Neural cell (in vitro differentiated cells): ENCODE measurements at regions not wholly inside any gene's neighbourhood (a gene's known extent, or its start where the extent isn't known, plus 50 kb on each side); places are given as distances from the start of the nearest gene placed in this dataset.

Experiments
- H2AFZ ChIP-seq: fragments of 200-600, 300-800 bp; sonication (generic), shearing (Covaris generic); 2 replicates; pipeline ENCODE4 v1.6.0; 2014; ENCODE audit warnings: low read depth, mild to moderate bottlenecking, antibody characterized with exemption, low read length, moderate library complexity
- H3F3A ChIP-seq: fragments of 200-600 bp; shearing (Covaris generic); 2 replicates; pipeline ENCODE4 v1.6.1; 2016; ENCODE audit warnings: mild to moderate bottlenecking, moderate library complexity, mixed read lengths, antibody characterized with exemption, low read length; ENCODE audit not compliant: insufficient read depth, poor library complexity, severe bottlenecking
- H3K27ac ChIP-seq: fragments of 200-600, 300-800 bp; sonication (generic), shearing (Covaris generic); 2 replicates; pipeline ENCODE4 v1.5.1; 2014; ENCODE audit warnings: mild to moderate bottlenecking, low read length, moderate library complexity
- H3K27me3 ChIP-seq: fragments of 300-800, 200-600 bp; sonication (generic), shearing (Covaris generic); 2 replicates; pipeline ENCODE4 v1.6.0; 2014; ENCODE audit warnings: mild to moderate bottlenecking, low read depth, low read length, moderate library complexity; ENCODE audit not compliant: insufficient read depth
- H3K36me3 ChIP-seq: fragments of 300-800, 200-600 bp; sonication (generic), shearing (Covaris generic); 2 replicates; pipeline ENCODE4 v1.5.1; 2014; ENCODE audit warnings: mild to moderate bottlenecking, antibody characterized with exemption, low read length, moderate library complexity; ENCODE audit not compliant: insufficient read depth
- H3K4me2 ChIP-seq: fragments of 300-800, 200-600 bp; sonication (generic), shearing (Covaris generic); 2 replicates; pipeline ENCODE4 v1.6.0; 2014; ENCODE audit warnings: mild to moderate bottlenecking, low read length
- H3K4me3 ChIP-seq: fragments of 300-800, 200-600 bp; sonication (generic), shearing (Covaris generic); 2 replicates; pipeline ENCODE4 v1.5.1; 2014; ENCODE audit warnings: mild to moderate bottlenecking, low read length, moderate library complexity
- H3K79me2 ChIP-seq: fragments of 200-600 bp; shearing (Covaris generic); replicated peaks from 2 replicates; pipeline ENCODE4 v1.6.0; 2014; ENCODE audit warnings: mild to moderate bottlenecking, low read length, moderate library complexity; ENCODE audit not compliant: insufficient read depth
- H3K9ac ChIP-seq: fragments of 300-800, 200-600 bp; sonication (generic), shearing (Covaris generic); 2 replicates; pipeline ENCODE4 v1.6.1; 2016; ENCODE audit warnings: mild to moderate bottlenecking, low read length, mixed read lengths
- H3K9me2 ChIP-seq: fragments of 200-600 bp; shearing (Covaris generic); 2 replicates; pipeline ENCODE4 v1.6.1; 2016; ENCODE audit warnings: mild to moderate bottlenecking, low read length, mixed read lengths; ENCODE audit not compliant: insufficient read depth
- H3K9me3 ChIP-seq: fragments of 200-600, 300-800 bp; sonication (generic), shearing (Covaris generic); 2 replicates; pipeline ENCODE4 v1.6.1; 2016; ENCODE audit warnings: mild to moderate bottlenecking, mixed run types, low read length, moderate library complexity, mixed read lengths
- H4K20me1 ChIP-seq: fragments of 200-600 bp; shearing (Covaris generic); 2 replicates; pipeline ENCODE4 v1.6.1; 2016; ENCODE audit warnings: mild to moderate bottlenecking, mixed run types; ENCODE audit not compliant: insufficient read depth
- CTCF ChIP-seq: fragments of 450-650 bp; IDR thresholded peaks from 2 replicates; pipeline ENCODE4 v1.5.1; 2014; ENCODE audit warnings: antibody characterized with exemption, mild to moderate bottlenecking, moderate library complexity; ENCODE audit not compliant: poor library complexity, severe bottlenecking
- EP300 ChIP-seq: fragments of 450-650 bp; conservative IDR thresholded peaks from 2 replicates; pipeline ENCODE4 v1.6.1; 2014; ENCODE audit warnings: antibody characterized with exemption, mild to moderate bottlenecking, moderate library complexity; ENCODE audit not compliant: poor library complexity, severe bottlenecking
- EZH2 ChIP-seq: fragments of 200-600, 300-800 bp; shearing (Covaris generic), sonication (generic); IDR thresholded peaks from 2 replicates; pipeline ENCODE4 v1.6.1; 2014; ENCODE audit warnings: antibody characterized with exemption, low read length, borderline replicate concordance, mild to moderate bottlenecking; ENCODE audit not compliant: insufficient read depth, poor library complexity, severe bottlenecking
- MXI1 ChIP-seq: fragments of 450-650 bp; conservative IDR thresholded peaks from 2 replicates; pipeline ENCODE4 v1.6.1; 2014; ENCODE audit warnings: antibody characterized with exemption, mild to moderate bottlenecking; ENCODE audit not compliant: poor library complexity, severe bottlenecking
- POLR2AphosphoS5 ChIP-seq: IDR thresholded peaks from 2 replicates; pipeline ENCODE4 v1.6.1; 2012
- RAD21 ChIP-seq: fragments of 450-650 bp; conservative IDR thresholded peaks from 2 replicates; pipeline ENCODE4 v1.6.1; 2014; ENCODE audit warnings: antibody characterized with exemption, mild to moderate bottlenecking, moderate library complexity
- SMC3 ChIP-seq: fragments of 450-650 bp; conservative IDR thresholded peaks from 2 replicates; pipeline ENCODE4 v1.6.1; 2014; ENCODE audit warnings: antibody characterized with exemption, mild to moderate bottlenecking, moderate library complexity; ENCODE audit not compliant: poor library complexity
- TAF1 ChIP-seq: IDR thresholded peaks from 2 replicates; pipeline ENCODE4 v1.6.1; 2012; ENCODE audit warnings: low read depth
- TF ChIP-seq, protein P1 (sequence below): IDR thresholded peaks from 2 replicates; pipeline ENCODE4 v1.6.1; 2012; ENCODE audit warnings: borderline replicate concordance

DNA sequence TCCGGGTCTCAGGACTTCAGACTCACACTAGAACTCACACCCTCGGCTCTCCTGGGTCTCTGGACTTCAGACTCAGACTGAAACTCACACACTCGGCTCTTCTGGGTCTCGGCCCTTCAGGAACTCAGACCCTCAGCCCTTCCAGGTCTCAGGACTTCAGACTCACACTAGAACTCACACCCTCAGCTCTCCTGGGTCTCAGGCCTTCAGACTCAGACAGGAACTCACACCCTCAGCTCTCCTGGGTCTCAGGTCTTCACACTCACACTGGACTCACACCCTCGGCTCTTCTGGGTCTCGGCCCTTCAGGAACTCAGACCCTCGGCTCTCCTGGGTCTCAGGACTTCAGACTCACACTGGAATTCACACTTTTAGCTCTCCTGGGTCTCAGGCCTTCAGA is 137.3 kb downstream of the CRLF2 start:
- H2AFZ ChIP-seq: no peak overlapping the region
- no peaks in the 10 kb centered on the region for H3K79me2 ChIP-seq
- H3K36me3 ChIP-seq: no peaks in the 10 kb centered on the region
- no peaks in the 10 kb centered on the region for H3K9me3 ChIP-seq
- H3K9ac ChIP-seq: no peak overlapping the region
- no peaks in the 10 kb centered on the region for H4K20me1 ChIP-seq
- no peak overlapping the region for H3K27ac ChIP-seq
- H3K27me3 ChIP-seq: no peaks in the 10 kb centered on the region
- H3F3A ChIP-seq: no peaks in the 10 kb centered on the region
- no peaks in the 10 kb centered on the region for H3K9me2 ChIP-seq
- TF ChIP-seq CTCF (no peak), EZH2 (no peak), EP300 (no peak), RAD21 (no peak), SMC3 (no peak), TAF1 (no peak), MXI1 (no peak)
- TF ChIP-seq, protein P1, sequence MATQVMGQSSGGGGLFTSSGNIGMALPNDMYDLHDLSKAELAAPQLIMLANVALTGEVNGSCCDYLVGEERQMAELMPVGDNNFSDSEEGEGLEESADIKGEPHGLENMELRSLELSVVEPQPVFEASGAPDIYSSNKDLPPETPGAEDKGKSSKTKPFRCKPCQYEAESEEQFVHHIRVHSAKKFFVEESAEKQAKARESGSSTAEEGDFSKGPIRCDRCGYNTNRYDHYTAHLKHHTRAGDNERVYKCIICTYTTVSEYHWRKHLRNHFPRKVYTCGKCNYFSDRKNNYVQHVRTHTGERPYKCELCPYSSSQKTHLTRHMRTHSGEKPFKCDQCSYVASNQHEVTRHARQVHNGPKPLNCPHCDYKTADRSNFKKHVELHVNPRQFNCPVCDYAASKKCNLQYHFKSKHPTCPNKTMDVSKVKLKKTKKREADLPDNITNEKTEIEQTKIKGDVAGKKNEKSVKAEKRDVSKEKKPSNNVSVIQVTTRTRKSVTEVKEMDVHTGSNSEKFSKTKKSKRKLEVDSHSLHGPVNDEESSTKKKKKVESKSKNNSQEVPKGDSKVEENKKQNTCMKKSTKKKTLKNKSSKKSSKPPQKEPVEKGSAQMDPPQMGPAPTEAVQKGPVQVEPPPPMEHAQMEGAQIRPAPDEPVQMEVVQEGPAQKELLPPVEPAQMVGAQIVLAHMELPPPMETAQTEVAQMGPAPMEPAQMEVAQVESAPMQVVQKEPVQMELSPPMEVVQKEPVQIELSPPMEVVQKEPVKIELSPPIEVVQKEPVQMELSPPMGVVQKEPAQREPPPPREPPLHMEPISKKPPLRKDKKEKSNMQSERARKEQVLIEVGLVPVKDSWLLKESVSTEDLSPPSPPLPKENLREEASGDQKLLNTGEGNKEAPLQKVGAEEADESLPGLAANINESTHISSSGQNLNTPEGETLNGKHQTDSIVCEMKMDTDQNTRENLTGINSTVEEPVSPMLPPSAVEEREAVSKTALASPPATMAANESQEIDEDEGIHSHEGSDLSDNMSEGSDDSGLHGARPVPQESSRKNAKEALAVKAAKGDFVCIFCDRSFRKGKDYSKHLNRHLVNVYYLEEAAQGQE: no peak
- no peak overlapping the region for H3K4me3 ChIP-seq
- H3K4me2 ChIP-seq: no peak overlapping the region

DNA sequence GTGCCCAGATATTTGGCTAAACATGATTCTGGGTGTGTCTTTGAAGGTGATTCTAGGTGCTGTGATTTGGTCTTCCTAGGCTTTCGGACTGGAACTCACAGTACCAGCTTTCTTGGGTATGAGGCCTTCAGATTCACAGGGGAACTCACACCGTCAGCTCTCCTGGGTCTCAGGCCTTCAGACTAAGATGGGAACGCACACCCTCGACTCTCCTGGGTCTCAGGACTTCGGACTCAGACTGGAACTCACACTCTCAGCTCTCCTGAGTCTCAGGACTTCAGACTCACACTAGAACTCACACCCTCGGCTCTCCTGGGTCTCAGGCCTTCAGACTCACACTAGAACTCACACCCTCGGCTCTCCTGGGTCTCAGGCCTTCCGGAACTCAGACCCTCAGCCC is 137.7 kb downstream of the CRLF2 start:
- no peaks in the 10 kb centered on the region for H3K27me3 ChIP-seq
- no peak overlapping the region for H2AFZ ChIP-seq
- no peak overlapping the region for H3K4me2 ChIP-seq

More for the DNA sequence above, 137.7 kb downstream of the CRLF2 start:
- Histone ChIP-seq H3K9me2 (no peaks in the 10 kb centered on the region), H3F3A (no peaks in the 10 kb centered on the region), H3K79me2 (no peaks in the 10 kb centered on the region), H3K9ac (no peak overlapping the region), H3K4me3 (no peak overlapping the region), H3K36me3 (no peaks in the 10 kb centered on the region), H4K20me1 (no peaks in the 10 kb centered on the region), H3K9me3 (no peaks in the 10 kb centered on the region), H3K27ac (no peak overlapping the region)
- TF ChIP-seq EP300 (no peak), RAD21 (no peak), TAF1 (no peak), POLR2AphosphoS5 (no peak), EZH2 (no peak), SMC3 (no peak), MXI1 (no peak), CTCF (no peak)
- TF ChIP-seq, protein P1: no peak
